K562 (cell line): ENCODE measurements at regions not wholly inside any gene's neighbourhood (a gene's known extent, or its start where the extent isn't known, plus 50 kb on each side); places are given as distances from the start of the nearest gene placed in this dataset.

Experiments used
- KAT2B ChIP-seq: IDR thresholded peaks from one replicate; pipeline ENCODE4 v1.6.1; 2012; ENCODE audit warnings: low read depth, mild to moderate bottlenecking, control low read depth, inconsistent platforms, low read length, moderate library complexity
- TF ChIP-seq, protein P1 (sequence below), 3 experiments: IDR thresholded peaks in 2 of 3; conservative IDR thresholded peaks in 1 of 3; 2 replicates each; pipeline ENCODE4 v1.5.1; 2011 to 2012; ENCODE audit warnings: low read length in 3 of 3, mild to moderate bottlenecking in 3 of 3, control low read depth in 2 of 3, improper control_type of control experiment in 1 of 3, inconsistent platforms in 1 of 3, low read depth in 1 of 3, mixed read lengths in 1 of 3, moderate library complexity in 1 of 3; ENCODE audit not compliant: insufficient read depth in 2 of 3

DNA sequence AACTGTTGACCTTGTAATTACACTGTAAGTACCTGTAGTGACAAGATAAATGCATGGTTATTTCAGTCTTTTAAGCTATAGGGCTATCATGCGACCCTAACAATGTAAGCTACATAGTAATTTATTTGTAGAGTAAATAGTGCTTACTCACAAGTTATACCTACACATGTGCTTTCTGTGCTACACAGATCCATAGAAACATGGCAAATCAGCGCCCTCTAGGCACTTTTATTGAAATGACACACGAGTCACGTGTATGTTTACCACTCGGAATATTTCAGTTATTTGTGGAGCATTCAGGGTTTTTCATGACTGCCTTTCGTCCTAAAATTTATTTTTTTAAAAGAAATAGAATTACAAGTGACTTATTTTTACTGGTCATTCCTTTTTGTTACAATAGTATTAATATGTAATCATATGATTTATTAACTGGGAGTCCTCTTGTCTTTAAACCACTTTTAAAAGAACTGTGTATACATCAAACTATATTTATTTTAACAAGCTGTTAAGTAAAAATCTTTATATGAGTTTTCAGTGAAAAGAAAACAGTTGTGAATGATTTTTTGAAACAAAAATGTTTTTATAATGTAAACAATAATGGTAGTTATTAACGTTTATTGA is 1242.3 kb upstream of the WWC1 start:
- TF ChIP-seq, protein P1, sequence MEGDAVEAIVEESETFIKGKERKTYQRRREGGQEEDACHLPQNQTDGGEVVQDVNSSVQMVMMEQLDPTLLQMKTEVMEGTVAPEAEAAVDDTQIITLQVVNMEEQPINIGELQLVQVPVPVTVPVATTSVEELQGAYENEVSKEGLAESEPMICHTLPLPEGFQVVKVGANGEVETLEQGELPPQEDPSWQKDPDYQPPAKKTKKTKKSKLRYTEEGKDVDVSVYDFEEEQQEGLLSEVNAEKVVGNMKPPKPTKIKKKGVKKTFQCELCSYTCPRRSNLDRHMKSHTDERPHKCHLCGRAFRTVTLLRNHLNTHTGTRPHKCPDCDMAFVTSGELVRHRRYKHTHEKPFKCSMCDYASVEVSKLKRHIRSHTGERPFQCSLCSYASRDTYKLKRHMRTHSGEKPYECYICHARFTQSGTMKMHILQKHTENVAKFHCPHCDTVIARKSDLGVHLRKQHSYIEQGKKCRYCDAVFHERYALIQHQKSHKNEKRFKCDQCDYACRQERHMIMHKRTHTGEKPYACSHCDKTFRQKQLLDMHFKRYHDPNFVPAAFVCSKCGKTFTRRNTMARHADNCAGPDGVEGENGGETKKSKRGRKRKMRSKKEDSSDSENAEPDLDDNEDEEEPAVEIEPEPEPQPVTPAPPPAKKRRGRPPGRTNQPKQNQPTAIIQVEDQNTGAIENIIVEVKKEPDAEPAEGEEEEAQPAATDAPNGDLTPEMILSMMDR (IDR thresholded peaks at IDR 0.05 in 2 of 3, conservative IDR thresholded peaks at IDR 0.05 in 1 of 3; ENCODE audit: insufficient read depth in 2 of 3, low read depth in 1 of 3, low read length in 3 of 3), result peak in 2 of 3 experiments; percentile 35 to 42; a peak in 3 of 6 replicates
- no peak for TF ChIP-seq KAT2B
